Amygdala (tissue), 56 donors: ENCODE measurements at regions not wholly inside any gene's neighbourhood (a gene's known extent, or its start where the extent isn't known, plus 50 kb on each side); places are given as distances from the start of the nearest gene placed in this dataset.

ENCODE experiments used
- DNase-seq, 56 donors: peaks; one replicate each; lab custom pipeline; 2025; lab: John Stamatoyannopoulos, UW

GRCh38 chr1:234718496-234719453, 108.8 kb upstream of the IRF2BP2 start:
- DNase-seq, result no peak

- peak in 11 of 56 donors; percentile 12 to 47 (median 36) for DNase-seq
These were observed 107.0 kb upstream of the IRF2BP2 start for GRCh38 chr1:234716908-234717375.

- no peak for DNase-seq
These were observed 105.5 kb upstream of the IRF2BP2 start for GRCh38 chr1:234715252-234716014.

GRCh38 chr1:234713859-234714258, 103.9 kb upstream of the IRF2BP2 start:
- no peak for DNase-seq

- DNase-seq, result no peak
These were observed 103.5 kb upstream of the IRF2BP2 start for GRCh38 chr1:234713440-234713839.

GRCh38 chr1:234712891-234713305, 102.9 kb upstream of the IRF2BP2 start:
- no peak for DNase-seq

- no peak for DNase-seq
These were observed 101.2 kb upstream of the IRF2BP2 start for GRCh38 chr1:234710936-234711724.

GRCh38 chr1:234710381-234710780, 100.4 kb upstream of the IRF2BP2 start:
- DNase-seq, result no peak

GRCh38 chr1:234709473-234710228, 99.7 kb upstream of the IRF2BP2 start:
- no peak for DNase-seq

- DNase-seq, result no peak
These were observed 98.9 kb upstream of the IRF2BP2 start for GRCh38 chr1:234708700-234709395.

GRCh38 chr1:234707641-234708040, 97.7 kb upstream of the IRF2BP2 start:
- no peak for DNase-seq

- DNase-seq, result no peak
These were observed 97.0 kb upstream of the IRF2BP2 start for GRCh38 chr1:234706931-234707330.

- DNase-seq, result no peak
These were observed 96.2 kb upstream of the IRF2BP2 start for GRCh38 chr1:234706199-234706598.

GRCh38 chr1:234705615-234706014, 95.6 kb upstream of the IRF2BP2 start:
- DNase-seq, result no peak

GRCh38 chr1:234704106-234704887, 94.3 kb upstream of the IRF2BP2 start:
- DNase-seq, result no peak

GRCh38 chr1:234702342-234703000, 92.5 kb upstream of the IRF2BP2 start:
- no peak for DNase-seq

- no peak for DNase-seq
These were observed 91.9 kb upstream of the IRF2BP2 start for GRCh38 chr1:234701737-234702341.
